Memory B cell (primary cell): ENCODE measurements at regions not wholly inside any gene's neighbourhood (a gene's known extent, or its start where the extent isn't known, plus 50 kb on each side); places are given as distances from the start of the nearest gene placed in this dataset.

ENCODE experiments used
- ATAC-seq: fragments of 150-1000 bp; cut with Tn5 transposase; 2 replicates; pipeline ENCODE4 v1.10.0; 2021; ENCODE audit warnings: low read depth, mild to moderate bottlenecking, moderate library complexity
- DNase-seq, 2 donors: peaks; one replicate each; pipeline ENCODE4 v3.0.0; 2022; ENCODE audit warnings: low spot score in 2 of 2
- H3K27ac Mint-ChIP-seq: one replicate; pipeline ENCODE4 v1.8.0; 2022; ENCODE audit warnings: mild to moderate bottlenecking, moderate library complexity, mixed read lengths
- H3K27me3 Mint-ChIP-seq: one replicate; pipeline ENCODE4 v1.8.0; 2022; ENCODE audit warnings: mixed read lengths
- H3K36me3 Mint-ChIP-seq: one replicate; pipeline ENCODE4 v1.8.0; 2022; ENCODE audit warnings: mild to moderate bottlenecking, mixed read lengths
- H3K4me1 Mint-ChIP-seq: one replicate; pipeline ENCODE4 v1.8.0; 2022; ENCODE audit warnings: mixed read lengths
- H3K4me3 Mint-ChIP-seq: one replicate; pipeline ENCODE4 v1.8.0; 2022; ENCODE audit warnings: mild to moderate bottlenecking, moderate library complexity, mixed read lengths
- H3K9me3 Mint-ChIP-seq: one replicate; pipeline ENCODE4 v1.8.0; 2022; ENCODE audit warnings: mixed read lengths

DNA sequence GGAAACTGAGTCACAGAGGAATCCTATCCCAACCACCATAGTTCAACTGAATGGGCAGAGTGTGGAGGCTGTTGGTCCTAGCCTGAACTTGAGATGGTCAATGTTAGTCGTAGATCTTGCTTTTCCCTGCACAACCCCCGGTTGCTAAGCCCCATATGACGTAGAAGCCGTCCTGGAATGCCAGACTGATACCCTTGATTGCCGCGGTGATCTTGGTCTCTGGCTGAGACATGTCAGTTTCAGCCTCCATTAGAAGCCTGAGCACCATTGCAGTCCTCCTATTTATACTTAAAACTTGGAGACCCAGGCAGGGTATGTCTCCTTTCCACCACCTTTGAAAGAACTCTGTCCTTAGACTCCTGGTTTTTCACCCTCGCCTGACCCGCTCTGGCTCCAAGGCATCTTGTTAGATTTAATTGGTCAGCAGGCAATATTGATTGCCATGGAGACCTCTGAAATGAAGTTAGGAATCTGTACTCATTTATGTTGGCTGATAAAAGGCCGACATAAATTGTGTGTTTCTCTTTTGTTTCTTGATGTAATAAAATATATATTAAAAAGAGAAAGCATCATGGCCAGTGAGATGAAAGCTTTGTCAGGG, 53.4 kb downstream of the RPLP1 start:
- no peaks in the 10 kb centered on the region for H3K4me1 Mint-ChIP-seq
- H3K4me3 Mint-ChIP-seq: no peak overlapping the region
- DNase-seq (no peak), ATAC-seq (no peak)
- H3K27ac Mint-ChIP-seq: no peak overlapping the region
- peaks cover 1% of the 10 kb centered on the region for H3K9me3 Mint-ChIP-seq
- peaks cover 7% of the 10 kb centered on the region for H3K27me3 Mint-ChIP-seq
- peaks cover 2% of the 10 kb centered on the region for H3K36me3 Mint-ChIP-seq

DNA sequence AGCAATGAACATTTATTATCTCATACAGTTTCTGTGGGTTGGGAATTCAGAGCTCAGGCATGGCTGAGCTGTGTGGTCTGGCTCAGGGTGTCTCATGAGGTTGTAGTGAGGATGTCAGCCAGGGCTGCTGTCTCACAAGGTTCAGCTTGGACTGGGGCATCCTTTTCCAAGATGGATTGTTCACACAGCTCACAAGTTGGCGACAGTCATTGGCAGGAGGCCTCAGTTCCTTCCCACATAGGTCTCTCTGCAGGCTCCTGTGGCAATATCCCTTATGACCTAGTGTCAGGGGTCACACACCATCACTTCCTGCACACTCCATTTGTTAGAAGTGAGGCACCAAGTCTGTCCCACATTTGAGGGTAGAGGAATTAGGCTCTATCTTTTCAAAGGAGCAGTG, 56.0 kb downstream of the RPLP1 start:
- Mint-ChIP-seq H3K4me3 (no peak overlapping the region), H3K27ac (no peak overlapping the region), H3K9me3 (peaks cover 1% of the 10 kb centered on the region), H3K27me3 (peaks cover 14% of the 10 kb centered on the region), H3K4me1 (no peaks in the 10 kb centered on the region), H3K36me3 (peaks cover 2% of the 10 kb centered on the region)
- ATAC-seq (no peak), DNase-seq (no peak)

DNA sequence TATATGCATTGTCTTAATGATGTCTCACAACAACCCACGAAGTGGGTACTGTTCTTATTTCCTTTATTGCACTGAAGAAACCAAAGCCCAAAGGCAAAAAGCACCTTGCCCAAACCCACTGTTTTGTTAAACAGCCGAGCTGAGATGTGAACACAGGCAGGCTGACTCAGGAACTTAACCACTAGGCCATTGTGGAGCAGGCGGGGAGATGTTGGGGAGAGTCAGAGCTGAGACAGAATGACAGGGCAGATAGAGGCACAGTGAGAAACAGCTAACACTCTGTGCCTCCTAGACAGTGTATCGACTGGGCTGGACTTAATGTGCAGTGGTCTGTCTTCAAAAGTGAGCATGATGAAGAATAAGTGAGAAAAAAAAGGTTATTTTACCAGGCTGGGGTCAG, 56.5 kb downstream of the RPLP1 start:
- H3K9me3 Mint-ChIP-seq: peaks cover 1% of the 10 kb centered on the region
- peaks cover 2% of the 10 kb centered on the region for H3K36me3 Mint-ChIP-seq
- no peak overlapping the region for H3K4me3 Mint-ChIP-seq
- ATAC-seq: no peak
- no peak overlapping the region for H3K27ac Mint-ChIP-seq
- peaks cover 12% of the 10 kb centered on the region for H3K27me3 Mint-ChIP-seq
- H3K4me1 Mint-ChIP-seq: no peaks in the 10 kb centered on the region
- no peak for DNase-seq

DNA sequence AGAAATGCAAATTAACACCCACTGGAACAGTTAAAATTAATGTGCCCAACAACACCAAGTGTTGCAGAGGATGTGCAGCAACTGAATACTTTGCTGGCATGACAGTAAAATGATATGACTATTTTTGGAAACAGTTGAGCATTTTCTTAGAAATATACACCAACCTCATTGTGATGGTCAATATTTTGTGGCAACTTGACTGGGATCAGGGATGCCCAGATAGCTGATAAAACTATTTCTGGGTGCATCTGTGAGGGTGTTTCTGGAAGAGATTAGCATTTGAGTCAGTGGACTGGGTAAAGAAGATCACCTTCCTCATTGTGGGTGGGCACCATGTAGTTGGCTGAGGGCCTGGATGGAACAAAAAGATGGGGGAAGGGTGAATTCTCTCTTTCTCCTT, 57.9 kb downstream of the RPLP1 start:
- Mint-ChIP-seq H3K4me1 (no peaks in the 10 kb centered on the region), H3K4me3 (no peak overlapping the region), H3K9me3 (peaks cover 1% of the 10 kb centered on the region), H3K27me3 (peaks cover 15% of the 10 kb centered on the region), H3K27ac (no peak overlapping the region), H3K36me3 (peaks cover 2% of the 10 kb centered on the region)
- no peak for DNase-seq
- ATAC-seq: no peak

DNA sequence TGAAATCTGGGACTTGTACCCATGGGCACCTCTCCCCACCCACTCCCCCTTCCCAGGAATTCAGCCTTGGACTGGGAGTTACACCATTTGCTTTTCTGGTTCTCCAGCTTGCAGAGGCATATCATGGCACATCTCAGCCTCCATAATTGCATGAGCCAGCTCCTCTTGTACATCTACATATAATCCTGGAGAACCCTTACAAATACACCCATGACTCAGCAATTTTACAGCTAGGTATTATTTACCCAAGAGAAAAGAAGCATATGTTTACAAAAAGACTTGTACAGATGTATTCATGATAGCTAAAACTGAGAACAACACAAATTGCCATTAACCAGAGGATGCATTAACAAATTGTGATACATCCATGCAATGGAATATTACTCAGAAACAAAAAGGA, 58.4 kb downstream of the RPLP1 start:
- Mint-ChIP-seq H3K4me1 (no peaks in the 10 kb centered on the region), H3K27ac (no peak overlapping the region), H3K4me3 (no peak overlapping the region), H3K9me3 (peaks cover 1% of the 10 kb centered on the region), H3K36me3 (peaks cover 2% of the 10 kb centered on the region), H3K27me3 (peaks cover 15% of the 10 kb centered on the region)
- DNase-seq: no peak
- ATAC-seq: no peak

DNA sequence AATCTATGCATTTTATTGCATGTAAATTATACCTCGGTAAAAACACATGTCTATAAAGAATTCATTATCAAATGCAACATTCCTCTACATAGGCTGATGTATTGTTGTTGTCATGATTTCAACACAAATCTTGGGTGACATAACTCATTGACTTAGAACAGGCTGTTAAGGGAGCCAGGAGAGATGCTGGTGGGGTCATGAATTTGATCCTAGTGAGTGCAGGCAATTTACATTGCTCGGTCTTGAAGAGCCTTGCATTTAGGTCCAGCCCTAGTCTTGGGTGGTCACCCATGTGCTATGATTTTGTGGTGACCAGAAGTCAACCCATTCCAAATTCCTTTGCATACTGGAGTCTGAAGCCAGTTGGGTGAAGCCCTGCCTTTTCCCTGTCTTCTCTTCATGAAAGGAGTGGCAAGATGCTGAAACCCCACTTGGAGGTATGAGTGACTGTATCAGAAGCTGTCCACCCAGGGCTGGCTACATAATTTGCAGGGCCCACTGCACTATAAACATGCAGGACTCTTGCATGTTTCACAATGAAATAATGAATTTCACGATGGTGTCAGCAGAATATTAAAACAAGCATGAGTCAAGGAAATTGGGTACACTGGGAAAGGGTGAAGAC, 59.2 kb downstream of the RPLP1 start:
- ATAC-seq: no peak
- no peaks in the 10 kb centered on the region for H3K4me1 Mint-ChIP-seq
- H3K36me3 Mint-ChIP-seq: peaks cover 2% of the 10 kb centered on the region

DNA sequence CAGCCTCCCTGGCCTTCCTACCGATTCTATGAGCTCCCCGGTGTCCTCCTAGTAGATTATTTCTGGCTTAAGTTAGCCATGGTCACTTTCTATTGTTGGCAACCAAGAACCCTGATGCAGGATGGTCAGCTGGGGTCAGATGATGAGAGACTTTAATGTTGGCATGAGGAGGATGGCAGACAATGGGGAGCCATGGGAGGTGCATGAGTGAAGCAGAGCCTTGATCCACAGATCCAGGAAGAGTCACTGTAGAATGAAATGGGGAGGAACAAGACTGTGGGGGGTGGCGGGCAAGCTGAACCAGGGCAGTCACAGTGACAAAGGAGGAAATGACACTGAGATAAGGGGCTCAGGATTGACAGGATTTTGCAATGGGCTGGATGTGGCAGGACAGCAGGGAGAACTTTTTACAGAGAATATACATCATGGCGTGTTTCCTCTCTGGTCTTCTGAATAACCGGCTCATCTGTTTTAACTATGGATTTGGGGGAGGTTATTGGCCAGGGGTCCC, 60.9 kb downstream of the RPLP1 start:
- H3K27ac Mint-ChIP-seq: no peak overlapping the region
- no peak overlapping the region for H3K4me3 Mint-ChIP-seq
- peaks cover 18% of the 10 kb centered on the region for H3K27me3 Mint-ChIP-seq
- no peaks in the 10 kb centered on the region for H3K4me1 Mint-ChIP-seq
- ATAC-seq: no peak
- H3K9me3 Mint-ChIP-seq: peaks cover 1% of the 10 kb centered on the region
- DNase-seq: no peak
- peaks cover 2% of the 10 kb centered on the region for H3K36me3 Mint-ChIP-seq

More for the DNA sequence above, 59.2 kb downstream of the RPLP1 start:
- Mint-ChIP-seq H3K4me3 (no peak overlapping the region), H3K27ac (no peak overlapping the region), H3K9me3 (peaks cover 1% of the 10 kb centered on the region), H3K27me3 (peaks cover 15% of the 10 kb centered on the region)
- no peak for DNase-seq

DNA sequence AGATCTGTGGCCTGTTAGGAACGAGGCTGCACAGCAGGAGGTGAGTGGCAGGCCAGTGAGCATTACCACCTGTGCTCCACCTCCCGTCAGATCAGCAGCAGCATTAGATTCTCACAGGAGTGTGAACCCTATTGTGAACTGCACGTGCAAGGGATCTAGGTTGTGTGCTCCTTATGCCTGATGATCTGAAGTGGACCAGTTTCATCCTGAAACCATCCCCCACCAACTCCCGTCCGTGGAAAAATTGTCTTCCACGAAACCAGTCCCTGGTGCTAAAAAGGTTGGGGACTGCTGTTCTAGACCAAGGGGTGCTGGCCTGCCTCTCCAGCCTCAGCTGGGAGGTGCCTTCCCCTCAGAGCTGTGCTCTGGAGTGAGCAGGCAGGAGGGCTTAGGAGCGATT, 61.4 kb downstream of the RPLP1 start:
- ATAC-seq (no peak), DNase-seq (no peak)
- H3K4me3 Mint-ChIP-seq: no peak overlapping the region
- H3K27ac Mint-ChIP-seq: no peak overlapping the region
- peaks cover 1% of the 10 kb centered on the region for H3K9me3 Mint-ChIP-seq
- H3K4me1 Mint-ChIP-seq: no peaks in the 10 kb centered on the region
- peaks cover 18% of the 10 kb centered on the region for H3K27me3 Mint-ChIP-seq
- peaks cover 2% of the 10 kb centered on the region for H3K36me3 Mint-ChIP-seq

DNA sequence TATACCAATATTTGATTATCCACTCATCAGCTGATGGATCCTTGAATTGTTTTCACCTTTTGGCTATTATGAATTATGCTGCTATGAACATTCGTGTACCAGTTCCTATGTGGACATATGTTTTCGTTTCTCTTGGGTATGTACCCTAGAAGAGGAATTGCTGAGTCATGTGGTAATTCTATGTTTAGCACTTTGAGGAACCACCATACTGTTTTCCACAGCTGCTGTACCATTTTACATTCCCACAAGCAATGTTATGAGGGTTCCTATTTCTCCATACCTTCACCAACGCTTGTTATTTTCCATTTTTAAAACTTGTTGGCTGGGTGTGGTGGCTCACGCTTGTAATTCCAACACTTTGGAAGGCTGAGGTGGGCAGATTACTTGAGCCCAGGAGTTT, 62.9 kb downstream of the RPLP1 start:
- peaks cover 15% of the 10 kb centered on the region for H3K27me3 Mint-ChIP-seq
- DNase-seq (no peak), ATAC-seq (no peak)
- no peaks in the 10 kb centered on the region for H3K36me3 Mint-ChIP-seq
- no peak overlapping the region for H3K27ac Mint-ChIP-seq
- H3K4me3 Mint-ChIP-seq: no peak overlapping the region
- no peaks in the 10 kb centered on the region for H3K4me1 Mint-ChIP-seq
- H3K9me3 Mint-ChIP-seq: no peaks in the 10 kb centered on the region

DNA sequence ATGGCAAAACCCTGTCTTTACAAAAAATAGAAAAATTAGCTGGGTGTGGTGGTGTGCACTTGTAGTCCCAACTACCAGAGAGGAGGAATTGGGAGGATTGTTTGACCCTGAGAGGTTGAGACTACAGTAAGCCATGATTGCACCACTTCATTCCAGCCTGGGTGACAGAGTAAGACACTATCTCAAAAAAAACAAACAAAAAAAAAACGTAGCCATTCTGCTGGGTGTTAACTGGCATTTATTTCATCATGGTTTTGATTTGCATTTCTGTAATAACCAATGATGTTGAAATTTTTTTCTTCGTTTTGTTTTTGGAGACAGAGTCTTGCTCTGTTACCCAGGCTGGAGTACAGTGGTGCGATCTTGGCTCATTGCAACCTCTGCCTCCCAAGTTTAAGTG, 63.3 kb downstream of the RPLP1 start:
- Mint-ChIP-seq H3K27me3 (peaks cover 18% of the 10 kb centered on the region), H3K4me1 (no peaks in the 10 kb centered on the region)
- ATAC-seq: no peak

DNA sequence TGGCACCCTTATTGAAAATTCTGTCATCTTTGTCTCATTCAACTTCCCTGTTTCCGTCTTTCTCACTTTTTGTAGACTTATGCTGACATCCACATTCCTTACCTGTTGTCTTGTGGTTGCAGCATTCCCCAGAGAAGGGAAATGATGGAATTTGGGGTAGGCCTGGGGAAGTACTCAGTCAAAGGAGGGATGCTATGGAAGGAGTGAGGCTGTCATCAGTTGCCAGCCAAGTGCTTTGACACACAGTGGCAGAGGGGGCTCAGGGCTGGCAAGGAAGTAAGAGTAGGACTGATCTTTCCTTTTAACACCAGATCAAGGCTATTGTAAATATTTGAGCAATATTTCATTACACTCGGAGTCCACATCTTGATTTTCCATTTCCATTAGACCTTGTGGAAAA, 64.4 kb downstream of the RPLP1 start:
- Mint-ChIP-seq H3K27me3 (peaks cover 18% of the 10 kb centered on the region), H3K27ac (no peak overlapping the region), H3K4me3 (no peak overlapping the region), H3K9me3 (no peaks in the 10 kb centered on the region), H3K36me3 (no peaks in the 10 kb centered on the region), H3K4me1 (no peaks in the 10 kb centered on the region)
- no peak for ATAC-seq
- DNase-seq: no peak

More for the DNA sequence above, 63.3 kb downstream of the RPLP1 start:
- no peak for DNase-seq
- H3K36me3 Mint-ChIP-seq: no peaks in the 10 kb centered on the region
- no peak overlapping the region for H3K27ac Mint-ChIP-seq
- no peak overlapping the region for H3K4me3 Mint-ChIP-seq
- H3K9me3 Mint-ChIP-seq: no peaks in the 10 kb centered on the region

DNA sequence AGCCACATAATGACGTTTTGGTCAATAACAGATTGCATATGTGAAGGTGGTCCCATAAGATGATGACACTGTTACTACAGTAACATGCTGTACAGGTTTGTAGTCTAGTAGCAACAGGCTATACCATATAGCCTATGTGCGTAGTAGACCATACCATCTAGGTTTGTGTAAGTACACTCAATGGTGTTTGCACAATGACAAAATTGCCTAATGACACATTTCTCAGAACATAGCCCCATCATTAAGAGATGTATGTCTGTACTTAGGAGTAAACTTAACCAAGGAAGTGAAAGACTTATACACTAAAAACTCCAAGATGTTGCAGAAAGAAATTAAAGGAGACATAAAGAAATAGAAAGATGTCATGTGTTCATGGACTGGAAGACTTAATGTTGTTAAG, 66.2 kb downstream of the RPLP1 start:
- Mint-ChIP-seq H3K4me3 (no peak overlapping the region), H3K27me3 (peaks cover 14% of the 10 kb centered on the region), H3K36me3 (no peaks in the 10 kb centered on the region), H3K9me3 (no peaks in the 10 kb centered on the region), H3K27ac (no peak overlapping the region), H3K4me1 (peaks cover 5% of the 10 kb centered on the region)
- DNase-seq: no peak
- ATAC-seq: no peak

DNA sequence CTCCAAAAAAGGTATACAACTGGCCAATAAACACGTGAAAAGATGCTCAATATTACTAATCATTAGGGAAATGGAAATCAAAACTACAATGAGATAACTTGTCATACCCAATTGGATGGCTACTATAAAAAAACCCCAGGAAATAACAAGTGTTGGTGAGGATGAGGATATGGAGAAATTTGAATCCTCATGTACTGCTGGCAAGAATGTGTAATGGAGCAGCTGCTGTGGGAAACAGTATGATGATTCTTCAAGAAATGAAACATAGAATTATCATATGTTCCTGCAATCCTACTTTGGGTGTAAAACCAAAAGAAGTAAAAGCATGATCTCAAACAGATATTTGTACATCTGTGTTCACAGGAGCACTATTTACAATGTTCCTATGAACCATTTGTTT, 67.4 kb downstream of the RPLP1 start:
- DNase-seq (no peak), ATAC-seq (no peak)
- peaks cover 10% of the 10 kb centered on the region for H3K27me3 Mint-ChIP-seq
- H3K4me1 Mint-ChIP-seq: peaks cover 5% of the 10 kb centered on the region
- no peaks in the 10 kb centered on the region for H3K9me3 Mint-ChIP-seq
- no peaks in the 10 kb centered on the region for H3K36me3 Mint-ChIP-seq
- no peak overlapping the region for H3K4me3 Mint-ChIP-seq
- H3K27ac Mint-ChIP-seq: no peak overlapping the region

DNA sequence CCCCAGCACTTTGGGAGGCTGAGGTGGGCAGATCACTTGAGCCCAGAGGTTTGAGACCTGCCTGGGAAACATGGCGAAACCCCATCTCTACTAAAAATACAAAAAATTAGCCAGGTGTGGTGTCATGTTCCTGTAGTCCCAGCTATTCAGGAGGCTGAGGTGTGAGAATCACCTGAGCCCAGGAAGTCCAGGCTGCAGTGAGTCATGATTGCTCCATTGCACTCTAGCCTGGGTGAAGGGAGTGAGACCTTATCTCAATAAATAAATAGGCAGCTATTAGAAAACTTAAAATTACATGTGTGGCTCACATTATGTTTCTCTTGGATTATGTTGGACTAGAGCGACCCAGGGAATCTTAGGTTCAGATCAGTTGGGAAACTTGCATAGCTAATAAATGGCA, 69.7 kb downstream of the RPLP1 start:
- Mint-ChIP-seq H3K9me3 (no peaks in the 10 kb centered on the region), H3K36me3 (no peaks in the 10 kb centered on the region), H3K27ac (no peak overlapping the region), H3K4me3 (no peak overlapping the region), H3K4me1 (peaks cover 5% of the 10 kb centered on the region), H3K27me3 (peaks cover 9% of the 10 kb centered on the region)
- ATAC-seq (no peak), DNase-seq (no peak)
